GM23338 (cell line): ENCODE measurements at regions not wholly inside any gene's neighbourhood (a gene's known extent, or its start where the extent isn't known, plus 50 kb on each side); places are given as distances from the start of the nearest gene placed in this dataset.

Source experiments
- ATAC-seq: fragments of 200-7000 bp; cut with Tn5 transposase; 3 replicates; pipeline ENCODE4 v1.9.1; 2020
- DNase-seq: peaks from one replicate; pipeline ENCODE4 v3.0.0-alpha.2; 2015; ENCODE audit warnings: low spot score
- H2AFZ ChIP-seq: fragments of 200-600 bp; sonication (generic); 2 replicates; pipeline ENCODE4 v1.8.0; 2016; ENCODE audit warnings: antibody characterized with exemption, mild to moderate bottlenecking, moderate library complexity
- H3F3A ChIP-seq: fragments of 200-600 bp; sonication (generic); replicated peaks from 2 replicates; pipeline ENCODE4 v1.8.0; 2017; ENCODE audit warnings: antibody characterized with exemption, mixed run types, low read depth
- H3K27ac ChIP-seq: fragments of 200-600 bp; sonication (generic); 2 replicates; pipeline ENCODE4 v1.6.1; 2016; ENCODE audit warnings: low read depth
- H3K27me3 ChIP-seq: fragments of 200-600 bp; sonication (generic); 2 replicates; pipeline ENCODE4 v1.8.0; 2016; ENCODE audit warnings: mild to moderate bottlenecking, mixed run types, moderate library complexity; ENCODE audit not compliant: insufficient read depth
- H3K36me3 ChIP-seq: fragments of 200-600 bp; sonication (generic); 2 replicates; pipeline ENCODE4 v1.8.0; 2016; ENCODE audit warnings: mild to moderate bottlenecking; ENCODE audit not compliant: insufficient read depth
- H3K4me1 ChIP-seq: fragments of 200-600 bp; sonication (generic); 2 replicates; pipeline ENCODE4 v1.8.0; 2016; ENCODE audit warnings: mild to moderate bottlenecking, moderate library complexity; ENCODE audit not compliant: insufficient read depth
- H3K4me2 ChIP-seq: fragments of 200-600 bp; sonication (generic); 2 replicates; pipeline ENCODE4 v1.7.1; 2017; ENCODE audit warnings: mixed run types
- H3K4me3 ChIP-seq: fragments of 200-600 bp; sonication (generic); 2 replicates; pipeline ENCODE4 v1.6.1; 2016; ENCODE audit warnings: mixed run types
- H3K79me2 ChIP-seq: fragments of 200-600 bp; sonication (generic); replicated peaks from 2 replicates; pipeline ENCODE4 v1.8.0; 2017; ENCODE audit warnings: mild to moderate bottlenecking; ENCODE audit not compliant: insufficient read depth
- H3K9me2 ChIP-seq: fragments of 200-600 bp; sonication (generic); 2 replicates; pipeline ENCODE4 v1.8.0; 2017; ENCODE audit not compliant: insufficient read depth
- H4K20me1 ChIP-seq: fragments of 200-600 bp; sonication (generic); replicated peaks from 2 replicates; pipeline ENCODE4 v1.8.0; 2017; ENCODE audit warnings: mild to moderate bottlenecking; ENCODE audit not compliant: insufficient read depth
- H3K27ac Mint-ChIP-seq: 2 replicates; pipeline ENCODE4 v1.8.0; 2020; ENCODE audit warnings: inconsistent platforms, mild to moderate bottlenecking, moderate library complexity, mixed read lengths
- H3K27me3 Mint-ChIP-seq: 3 replicates; pipeline ENCODE4 v1.8.0; 2022; ENCODE audit warnings: low read depth, mild to moderate bottlenecking, moderate library complexity, mixed read lengths, inconsistent platforms; ENCODE audit not compliant: insufficient read depth, poor library complexity
- H3K36me3 Mint-ChIP-seq: 3 replicates; pipeline ENCODE4 v1.8.0; 2021; ENCODE audit warnings: low read depth, mild to moderate bottlenecking, inconsistent platforms, moderate library complexity, mixed read lengths
- H3K4me1 Mint-ChIP-seq: 3 replicates; pipeline ENCODE4 v1.8.0; 2020; ENCODE audit warnings: mild to moderate bottlenecking, inconsistent platforms, mixed read lengths
- H3K4me3 Mint-ChIP-seq: 3 replicates; pipeline ENCODE4 v1.8.0; 2021; ENCODE audit warnings: moderate library complexity, mild to moderate bottlenecking, inconsistent platforms, mixed read lengths
- H3K9me3 Mint-ChIP-seq: 3 replicates; pipeline ENCODE4 v1.8.0; 2020; ENCODE audit warnings: moderate library complexity, mild to moderate bottlenecking, inconsistent platforms, mixed read lengths
- CREB1 ChIP-seq: fragments of 250-450 bp; sonication (Bioruptor Pico); IDR thresholded peaks from 2 replicates; pipeline ENCODE4 v1.5.0; 2020; ENCODE audit warnings: low read depth, mild to moderate bottlenecking, moderate library complexity
- EZH2 ChIP-seq: fragments of 200-600 bp; sonication (generic); IDR thresholded peaks from one replicate; pipeline ENCODE4 v1.8.0; 2017; ENCODE audit warnings: antibody characterized with exemption, mild to moderate bottlenecking, low read depth; ENCODE audit not compliant: unreplicated experiment
- EZH2phosphoT487 ChIP-seq: fragments of 200-600 bp; sonication (generic); IDR thresholded peaks from one replicate; pipeline ENCODE4 v1.8.1; 2018; ENCODE audit warnings: antibody characterized with exemption; ENCODE audit not compliant: unreplicated experiment
- JUNB ChIP-seq: IDR thresholded peaks from one replicate; pipeline ENCODE4 v1.6.1; 2016; ENCODE audit warnings: antibody characterized with exemption; ENCODE audit not compliant: unreplicated experiment
- NANOG ChIP-seq: IDR thresholded peaks from 2 replicates; pipeline ENCODE4 v1.6.1; 2016; ENCODE audit warnings: antibody characterized with exemption, borderline replicate concordance
- POLR2AphosphoS5 ChIP-seq: IDR thresholded peaks from 2 replicates; pipeline ENCODE4 v1.6.1; 2016; ENCODE audit warnings: antibody characterized with exemption, low read depth
- REST ChIP-seq: IDR thresholded peaks from one replicate; pipeline ENCODE4 v1.6.1; 2018; ENCODE audit warnings: antibody characterized with exemption; ENCODE audit not compliant: unreplicated experiment
- STAT1 ChIP-seq: IDR thresholded peaks from one replicate; pipeline ENCODE4 v1.6.1; 2016; ENCODE audit warnings: antibody characterized with exemption; ENCODE audit not compliant: unreplicated experiment
- ZNF114 ChIP-seq: fragments of 250-450 bp; sonication (Bioruptor Pico); IDR thresholded peaks from 2 replicates; pipeline ENCODE4 v1.5.0; 2020; ENCODE audit warnings: mild to moderate bottlenecking, moderate library complexity
- ZNF331 ChIP-seq: fragments of 250-450 bp; sonication (Bioruptor Pico); IDR thresholded peaks from 2 replicates; pipeline ENCODE4 v1.5.0; 2020; ENCODE audit warnings: low read depth, mild to moderate bottlenecking, moderate library complexity
- TF ChIP-seq, protein P1 (sequence below), 2 experiments: fragments of 200-600 bp in 1 of 2; sonication (generic) in 1 of 2; conservative IDR thresholded peaks; 2 replicates each; pipeline versions ENCODE4 v1.5.1 to v1.6.1; 2016 to 2017; ENCODE audit warnings: antibody characterized with exemption in 2 of 2, low read depth in 2 of 2, mild to moderate bottlenecking in 2 of 2, moderate library complexity in 1 of 2
- TF ChIP-seq, protein P2 (sequence below): fragments of 250-450 bp; sonication (Bioruptor Pico); IDR thresholded peaks from 2 replicates; pipeline ENCODE4 v1.5.0; 2020; ENCODE audit warnings: mild to moderate bottlenecking, moderate library complexity
- TF ChIP-seq, protein P3 (sequence below): IDR thresholded peaks from 2 replicates; pipeline ENCODE4 v1.6.1; 2016; ENCODE audit warnings: antibody characterized with exemption

DNA sequence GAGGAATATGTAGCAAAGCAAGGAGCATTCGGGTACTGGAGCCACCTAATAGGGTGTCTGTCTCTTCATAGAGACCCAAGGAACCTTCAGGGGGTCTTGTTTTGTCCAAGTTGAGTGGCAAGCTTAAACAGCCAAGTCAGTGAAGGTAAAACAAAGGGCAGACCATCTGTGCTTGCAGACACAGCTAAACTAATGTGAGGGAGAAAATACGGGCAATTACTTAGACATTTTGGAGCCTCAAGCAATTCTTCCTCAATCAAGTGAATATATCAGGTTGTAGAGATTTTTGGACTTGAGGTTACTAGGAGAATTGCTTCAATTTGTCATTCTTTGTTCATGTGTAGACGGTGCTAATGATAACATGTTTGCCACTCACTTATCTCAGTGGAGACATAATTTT, 148.2 kb upstream of the ARHGAP20 start (continued):
- TF ChIP-seq CREB1 (CRISPR knock-in tag) (no peak), JUNB (no peak)

DNA sequence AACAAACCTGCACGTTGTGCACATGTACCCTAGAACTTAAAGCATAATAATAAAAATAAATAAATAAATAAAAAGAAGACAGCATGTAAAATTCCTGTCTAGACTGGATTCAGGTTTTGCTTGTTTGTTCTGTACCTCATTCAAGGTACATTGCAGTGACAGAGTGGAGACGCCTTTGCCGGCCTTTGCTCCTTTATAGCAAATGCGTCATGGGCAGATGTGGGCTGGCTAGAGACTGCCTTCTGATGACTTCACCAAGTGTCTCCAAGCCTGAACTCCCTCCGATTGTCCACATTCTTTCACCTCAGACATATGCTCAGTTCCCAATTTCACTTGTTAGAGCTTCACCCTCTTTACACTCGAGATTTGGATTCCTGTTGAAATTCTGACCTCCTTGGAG, 147.8 kb upstream of the ARHGAP20 start:
- no peak overlapping the region for H3K4me3 Mint-ChIP-seq
- H3K4me2 ChIP-seq = no peak overlapping the region
- H3K27ac ChIP-seq = no peak overlapping the region
- TF ChIP-seq EZH2 = no peak
- no peak for TF ChIP-seq NANOG
- TF ChIP-seq CREB1 (CRISPR knock-in tag) = no peak
- TF ChIP-seq REST = no peak
- TF ChIP-seq ZNF331 (CRISPR knock-in tag) = no peak
- no peak for TF ChIP-seq STAT1
- no peak for TF ChIP-seq JUNB
- TF ChIP-seq, protein P1, sequence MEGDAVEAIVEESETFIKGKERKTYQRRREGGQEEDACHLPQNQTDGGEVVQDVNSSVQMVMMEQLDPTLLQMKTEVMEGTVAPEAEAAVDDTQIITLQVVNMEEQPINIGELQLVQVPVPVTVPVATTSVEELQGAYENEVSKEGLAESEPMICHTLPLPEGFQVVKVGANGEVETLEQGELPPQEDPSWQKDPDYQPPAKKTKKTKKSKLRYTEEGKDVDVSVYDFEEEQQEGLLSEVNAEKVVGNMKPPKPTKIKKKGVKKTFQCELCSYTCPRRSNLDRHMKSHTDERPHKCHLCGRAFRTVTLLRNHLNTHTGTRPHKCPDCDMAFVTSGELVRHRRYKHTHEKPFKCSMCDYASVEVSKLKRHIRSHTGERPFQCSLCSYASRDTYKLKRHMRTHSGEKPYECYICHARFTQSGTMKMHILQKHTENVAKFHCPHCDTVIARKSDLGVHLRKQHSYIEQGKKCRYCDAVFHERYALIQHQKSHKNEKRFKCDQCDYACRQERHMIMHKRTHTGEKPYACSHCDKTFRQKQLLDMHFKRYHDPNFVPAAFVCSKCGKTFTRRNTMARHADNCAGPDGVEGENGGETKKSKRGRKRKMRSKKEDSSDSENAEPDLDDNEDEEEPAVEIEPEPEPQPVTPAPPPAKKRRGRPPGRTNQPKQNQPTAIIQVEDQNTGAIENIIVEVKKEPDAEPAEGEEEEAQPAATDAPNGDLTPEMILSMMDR (conservative IDR thresholded peaks at IDR 0.05; ENCODE audit: low read depth in 2 of 2) = no peak
- TF ChIP-seq, protein P2, sequence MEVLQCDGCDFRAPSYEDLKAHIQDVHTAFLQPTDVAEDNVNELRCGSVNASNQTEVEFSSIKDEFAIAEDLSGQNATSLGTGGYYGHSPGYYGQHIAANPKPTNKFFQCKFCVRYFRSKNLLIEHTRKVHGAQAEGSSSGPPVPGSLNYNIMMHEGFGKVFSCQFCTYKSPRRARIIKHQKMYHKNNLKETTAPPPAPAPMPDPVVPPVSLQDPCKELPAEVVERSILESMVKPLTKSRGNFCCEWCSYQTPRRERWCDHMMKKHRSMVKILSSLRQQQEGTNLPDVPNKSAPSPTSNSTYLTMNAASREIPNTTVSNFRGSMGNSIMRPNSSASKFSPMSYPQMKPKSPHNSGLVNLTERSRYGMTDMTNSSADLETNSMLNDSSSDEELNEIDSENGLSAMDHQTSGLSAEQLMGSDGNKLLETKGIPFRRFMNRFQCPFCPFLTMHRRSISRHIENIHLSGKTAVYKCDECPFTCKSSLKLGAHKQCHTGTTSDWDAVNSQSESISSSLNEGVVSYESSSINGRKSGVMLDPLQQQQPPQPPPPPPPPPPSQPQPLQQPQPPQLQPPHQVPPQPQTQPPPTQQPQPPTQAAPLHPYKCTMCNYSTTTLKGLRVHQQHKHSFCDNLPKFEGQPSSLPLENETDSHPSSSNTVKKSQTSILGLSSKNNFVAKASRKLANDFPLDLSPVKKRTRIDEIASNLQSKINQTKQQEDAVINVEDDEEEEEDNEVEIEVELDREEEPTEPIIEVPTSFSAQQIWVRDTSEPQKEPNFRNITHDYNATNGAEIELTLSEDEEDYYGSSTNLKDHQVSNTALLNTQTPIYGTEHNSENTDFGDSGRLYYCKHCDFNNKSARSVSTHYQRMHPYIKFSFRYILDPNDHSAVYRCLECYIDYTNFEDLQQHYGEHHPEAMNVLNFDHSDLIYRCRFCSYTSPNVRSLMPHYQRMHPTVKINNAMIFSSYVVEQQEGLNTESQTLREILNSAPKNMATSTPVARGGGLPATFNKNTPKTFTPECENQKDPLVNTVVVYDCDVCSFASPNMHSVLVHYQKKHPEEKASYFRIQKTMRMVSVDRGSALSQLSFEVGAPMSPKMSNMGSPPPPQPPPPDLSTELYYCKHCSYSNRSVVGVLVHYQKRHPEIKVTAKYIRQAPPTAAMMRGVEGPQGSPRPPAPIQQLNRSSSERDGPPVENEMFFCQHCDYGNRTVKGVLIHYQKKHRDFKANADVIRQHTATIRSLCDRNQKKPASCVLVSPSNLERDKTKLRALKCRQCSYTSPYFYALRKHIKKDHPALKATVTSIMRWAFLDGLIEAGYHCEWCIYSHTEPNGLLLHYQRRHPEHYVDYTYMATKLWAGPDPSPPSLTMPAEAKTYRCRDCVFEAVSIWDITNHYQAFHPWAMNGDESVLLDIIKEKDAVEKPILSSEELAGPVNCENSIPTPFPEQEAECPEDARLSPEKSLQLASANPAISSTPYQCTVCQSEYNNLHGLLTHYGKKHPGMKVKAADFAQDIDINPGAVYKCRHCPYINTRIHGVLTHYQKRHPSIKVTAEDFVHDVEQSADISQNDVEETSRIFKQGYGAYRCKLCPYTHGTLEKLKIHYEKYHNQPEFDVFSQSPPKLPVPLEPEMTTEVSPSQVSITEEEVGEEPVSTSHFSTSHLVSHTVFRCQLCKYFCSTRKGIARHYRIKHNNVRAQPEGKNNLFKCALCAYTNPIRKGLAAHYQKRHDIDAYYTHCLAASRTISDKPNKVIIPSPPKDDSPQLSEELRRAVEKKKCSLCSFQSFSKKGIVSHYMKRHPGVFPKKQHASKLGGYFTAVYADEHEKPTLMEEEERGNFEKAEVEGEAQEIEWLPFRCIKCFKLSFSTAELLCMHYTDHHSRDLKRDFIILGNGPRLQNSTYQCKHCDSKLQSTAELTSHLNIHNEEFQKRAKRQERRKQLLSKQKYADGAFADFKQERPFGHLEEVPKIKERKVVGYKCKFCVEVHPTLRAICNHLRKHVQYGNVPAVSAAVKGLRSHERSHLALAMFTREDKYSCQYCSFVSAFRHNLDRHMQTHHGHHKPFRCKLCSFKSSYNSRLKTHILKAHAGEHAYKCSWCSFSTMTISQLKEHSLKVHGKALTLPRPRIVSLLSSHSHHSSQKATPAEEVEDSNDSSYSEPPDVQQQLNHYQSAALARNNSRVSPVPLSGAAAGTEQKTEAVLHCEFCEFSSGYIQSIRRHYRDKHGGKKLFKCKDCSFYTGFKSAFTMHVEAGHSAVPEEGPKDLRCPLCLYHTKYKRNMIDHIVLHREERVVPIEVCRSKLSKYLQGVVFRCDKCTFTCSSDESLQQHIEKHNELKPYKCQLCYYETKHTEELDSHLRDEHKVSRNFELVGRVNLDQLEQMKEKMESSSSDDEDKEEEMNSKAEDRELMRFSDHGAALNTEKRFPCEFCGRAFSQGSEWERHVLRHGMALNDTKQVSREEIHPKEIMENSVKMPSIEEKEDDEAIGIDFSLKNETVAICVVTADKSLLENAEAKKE (CRISPR knock-in tag) = no peak
- no peak for TF ChIP-seq EZH2phosphoT487
- no peak for TF ChIP-seq ZNF114 (CRISPR knock-in tag)
- TF ChIP-seq, protein P3, sequence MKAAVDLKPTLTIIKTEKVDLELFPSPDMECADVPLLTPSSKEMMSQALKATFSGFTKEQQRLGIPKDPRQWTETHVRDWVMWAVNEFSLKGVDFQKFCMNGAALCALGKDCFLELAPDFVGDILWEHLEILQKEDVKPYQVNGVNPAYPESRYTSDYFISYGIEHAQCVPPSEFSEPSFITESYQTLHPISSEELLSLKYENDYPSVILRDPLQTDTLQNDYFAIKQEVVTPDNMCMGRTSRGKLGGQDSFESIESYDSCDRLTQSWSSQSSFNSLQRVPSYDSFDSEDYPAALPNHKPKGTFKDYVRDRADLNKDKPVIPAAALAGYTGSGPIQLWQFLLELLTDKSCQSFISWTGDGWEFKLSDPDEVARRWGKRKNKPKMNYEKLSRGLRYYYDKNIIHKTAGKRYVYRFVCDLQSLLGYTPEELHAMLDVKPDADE = no peak
- no peak for TF ChIP-seq POLR2AphosphoS5
- ATAC-seq = no peak
- H3K9me3 Mint-ChIP-seq = no peaks in the 10 kb centered on the region
- H2AFZ ChIP-seq = no peak overlapping the region
- no peaks in the 10 kb centered on the region for H3K36me3 Mint-ChIP-seq
- DNase-seq = no peak
- no peaks in the 10 kb centered on the region for H3K9me2 ChIP-seq
- no peak overlapping the region for H3K27ac Mint-ChIP-seq
- no peaks in the 10 kb centered on the region for H3K79me2 ChIP-seq
- no peaks in the 10 kb centered on the region for H3K27me3 Mint-ChIP-seq
- no peaks in the 10 kb centered on the region for H3F3A ChIP-seq
- H3K4me1 Mint-ChIP-seq = peaks cover 11% of the 10 kb centered on the region
- no peaks in the 10 kb centered on the region for H4K20me1 ChIP-seq
- 0 out of 2 replicates have a peak, but pooled peaks cover 5% of the 10 kb centered on the region for H3K4me1 ChIP-seq
- no peaks in the 10 kb centered on the region for H3K36me3 ChIP-seq
- H3K4me3 ChIP-seq = no peak overlapping the region
- no peaks in the 10 kb centered on the region for H3K27me3 ChIP-seq
